ENCODE measurements at regions not wholly inside any gene's neighbourhood (a gene's known extent, or its start where the extent isn't known, plus 50 kb on each side); places are given as distances from the start of the nearest gene placed in this dataset.

GRCh38 chr4:138553001-138553845 is 311.1 kb upstream of the SLC7A11 start:
- DNase-seq (ENCODE audit: low read depth, low spot score): no peak

GRCh38 chr4:138542191-138542776 is 300.1 kb upstream of the SLC7A11 start:
- DNase-seq (ENCODE audit: low read depth, low spot score): peak; percentile 20
- no peak overlapping the region for H3K27ac ChIP-seq

More at GRCh38 chr4:138553001-138553845, 311.1 kb upstream of the SLC7A11 start:
- H3K27ac ChIP-seq: no peak overlapping the region

- peak overlapping the region; percentile 49 for H3K27ac ChIP-seq
- DNase-seq (ENCODE audit: low read depth, low spot score): peak; percentile 57
Observed at GRCh38 chr4:138540056-138540800, 298.1 kb upstream of the SLC7A11 start.

DNA sequence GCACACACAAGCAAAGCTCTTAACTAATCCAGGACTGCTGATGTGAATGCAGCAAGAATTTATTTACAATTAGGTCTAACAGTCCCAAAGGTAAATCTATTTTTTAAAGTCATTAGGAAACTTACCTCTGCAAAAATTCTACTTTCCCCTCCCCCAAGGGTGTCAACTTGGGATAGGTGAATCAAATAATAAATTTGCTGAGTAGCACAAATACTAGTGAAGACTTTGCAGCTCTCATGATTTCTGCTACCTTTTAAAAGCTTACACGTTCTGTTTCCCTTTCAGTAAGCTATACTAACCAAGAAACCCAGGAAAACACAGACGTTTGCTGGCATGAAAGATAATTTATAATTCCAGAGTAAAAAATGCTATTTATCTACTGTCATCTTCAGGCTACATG is 296.6 kb upstream of the SLC7A11 start:
- H3K27ac ChIP-seq: no peak overlapping the region
- no peak for DNase-seq (ENCODE audit: low read depth, low spot score)

GRCh38 chr4:138537731-138538490 is 295.8 kb upstream of the SLC7A11 start:
- H3K27ac ChIP-seq: no peak overlapping the region
- DNase-seq (ENCODE audit: low read depth, low spot score): no peak

DNA sequence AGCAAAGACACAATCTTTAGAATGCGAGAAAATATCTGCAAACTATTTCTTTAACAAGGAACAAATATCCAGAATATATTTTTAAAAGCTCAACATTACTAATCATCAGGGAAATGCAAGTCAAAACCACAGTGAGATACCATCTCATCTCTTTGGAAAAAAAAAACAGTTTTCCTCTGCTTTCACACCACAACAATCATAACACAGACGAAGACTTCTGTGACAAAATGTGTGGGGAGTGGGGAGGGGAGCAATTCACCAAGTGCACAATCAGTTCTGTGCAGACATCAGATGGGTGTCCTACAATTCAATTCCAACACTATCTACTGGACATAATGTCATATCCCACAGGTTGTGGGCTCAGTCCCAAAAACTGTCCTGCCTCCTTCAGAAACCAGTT is 293.2 kb upstream of the SLC7A11 start:
- no peak overlapping the region for H3K27ac ChIP-seq
- no peak for DNase-seq (ENCODE audit: low read depth, low spot score)

- DNase-seq (ENCODE audit: low read depth, low spot score): no peak
- no peak overlapping the region for H3K27ac ChIP-seq
Observed at GRCh38 chr4:138522366-138522765, 280.2 kb upstream of the SLC7A11 start.

DNA sequence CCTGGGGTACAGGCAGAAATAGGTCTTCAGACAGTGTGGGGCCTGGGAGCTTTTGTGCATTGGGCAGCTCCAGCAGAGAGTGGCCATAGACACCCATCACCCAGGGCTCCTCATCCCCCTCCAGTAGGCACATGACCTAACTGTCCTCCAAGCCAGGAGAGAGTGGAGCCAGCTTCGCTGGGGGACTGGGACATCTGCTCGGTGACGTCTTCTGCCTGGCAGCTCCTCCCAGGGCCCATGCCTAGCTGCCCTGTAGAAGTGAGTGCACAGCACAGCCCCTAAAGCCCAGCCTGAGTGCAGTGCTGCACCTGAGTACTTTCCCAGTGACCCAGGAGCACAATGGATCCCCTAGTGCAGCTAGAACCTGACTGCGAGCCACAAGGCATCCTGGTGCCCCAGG is 279.7 kb upstream of the SLC7A11 start:
- H3K27ac ChIP-seq: no peak overlapping the region
- DNase-seq (ENCODE audit: low read depth, low spot score): no peak

GRCh38 chr4:138519436-138519835 is 277.3 kb upstream of the SLC7A11 start:
- no peak overlapping the region for H3K27ac ChIP-seq
- no peak for DNase-seq (ENCODE audit: low read depth, low spot score)

DNA sequence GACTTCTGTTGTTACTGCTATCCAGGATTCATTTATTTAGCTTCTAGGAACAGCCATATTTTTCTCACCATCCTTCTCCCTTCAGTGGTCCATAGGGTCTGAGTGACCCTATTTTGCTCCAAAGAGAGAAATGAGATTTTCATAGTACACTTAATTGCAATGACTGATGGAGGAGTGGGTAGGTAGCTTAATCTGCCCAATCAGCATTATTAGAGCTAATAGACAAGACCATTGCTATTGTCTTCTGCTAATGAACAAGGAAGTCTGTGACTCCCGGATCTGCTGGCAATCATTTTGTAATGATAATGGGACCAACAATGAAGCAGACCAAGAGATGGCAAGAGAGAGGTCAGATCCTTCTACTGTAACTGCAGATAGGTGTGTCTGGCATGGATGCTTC is 271.4 kb upstream of the SLC7A11 start:
- no peak overlapping the region for H3K27ac ChIP-seq
- no peak for DNase-seq (ENCODE audit: low read depth, low spot score)

- H3K27ac ChIP-seq: no peak overlapping the region
- no peak for DNase-seq (ENCODE audit: low read depth, low spot score)
Observed at GRCh38 chr4:138512756-138513155, 270.6 kb upstream of the SLC7A11 start.

DNA sequence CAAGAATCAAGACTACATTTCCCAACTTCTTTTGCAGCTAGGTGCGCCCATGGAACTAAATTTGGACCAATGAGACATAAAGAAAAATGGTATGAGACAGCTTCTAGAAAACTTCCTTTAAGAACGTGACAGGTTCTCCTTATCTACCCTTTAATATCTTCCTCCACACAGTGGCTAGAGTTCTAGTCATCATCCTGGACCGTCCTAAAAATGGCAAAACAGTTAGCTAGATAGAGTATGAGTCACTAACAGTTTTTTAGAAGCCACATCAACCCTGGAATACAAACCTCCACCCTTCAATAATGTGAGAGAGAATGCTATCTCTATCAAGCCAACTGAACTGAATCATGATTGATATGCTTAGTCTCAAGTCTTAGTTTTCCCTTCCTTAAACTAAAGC is 267.9 kb upstream of the SLC7A11 start:
- no peak for DNase-seq (ENCODE audit: low read depth, low spot score)
- no peak overlapping the region for H3K27ac ChIP-seq

GRCh38 chr4:138509346-138509745 is 267.2 kb upstream of the SLC7A11 start:
- no peak overlapping the region for H3K27ac ChIP-seq
- DNase-seq (ENCODE audit: low read depth, low spot score): no peak

DNA sequence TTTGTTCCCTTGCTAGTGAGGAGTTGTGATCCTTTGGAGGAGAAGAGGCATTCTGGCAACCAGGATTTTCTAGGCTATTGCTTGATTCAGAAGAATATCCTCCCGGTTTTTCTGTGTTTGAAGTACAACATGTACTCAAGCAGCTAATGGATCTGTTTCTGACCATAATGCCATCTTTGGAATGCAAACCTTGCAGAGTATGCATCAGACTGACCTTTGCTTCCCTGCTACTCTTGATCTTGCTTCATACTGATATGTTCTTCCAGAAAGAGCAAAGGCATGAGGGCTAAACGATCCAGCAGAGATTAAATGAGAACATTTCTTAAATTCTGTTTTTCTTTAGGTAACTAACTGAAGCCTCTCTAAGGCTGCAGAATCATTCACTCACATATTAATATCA is 265.4 kb upstream of the SLC7A11 start:
- no peak for DNase-seq (ENCODE audit: low read depth, low spot score)
- H3K27ac ChIP-seq: no peak overlapping the region

DNA sequence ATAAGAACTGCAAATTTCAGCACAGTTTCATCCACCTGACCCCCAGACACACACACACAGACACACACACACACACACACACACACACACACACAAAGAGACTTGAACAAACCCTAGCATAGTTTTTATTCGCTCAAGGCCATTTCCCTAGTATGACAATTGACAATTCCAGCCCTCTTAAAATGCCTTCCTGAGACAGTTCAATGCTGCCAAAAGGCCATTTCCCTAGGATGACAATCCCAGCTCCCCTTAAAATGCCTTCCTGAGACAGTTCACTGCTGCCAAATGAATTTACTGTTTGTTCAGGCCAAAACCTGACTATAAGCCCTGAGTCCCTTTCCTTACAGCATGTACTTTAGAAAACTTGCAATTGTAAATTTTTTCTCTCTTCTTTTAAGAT is 259.5 kb upstream of the SLC7A11 start:
- DNase-seq (ENCODE audit: low read depth, low spot score): no peak
- no peak overlapping the region for H3K27ac ChIP-seq

DNA sequence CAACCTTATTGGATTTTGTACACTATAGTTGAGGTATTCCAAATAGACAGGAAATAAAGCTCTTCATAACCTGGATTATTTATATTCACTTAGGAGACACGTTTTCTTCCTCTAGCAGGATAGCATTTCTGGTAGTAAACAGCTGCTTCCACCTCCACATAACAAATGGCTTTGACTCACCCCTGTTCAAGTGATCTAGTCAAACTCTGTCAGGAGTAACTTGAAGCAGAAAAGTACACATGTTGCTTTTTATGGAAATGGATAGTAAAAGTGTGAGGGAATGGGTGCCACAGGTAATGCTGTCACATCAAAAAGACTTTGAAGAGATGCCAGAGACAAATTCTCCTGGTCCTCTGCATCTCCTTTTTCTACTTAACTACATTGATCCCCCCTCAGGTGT is 258.7 kb upstream of the SLC7A11 start:
- no peak for DNase-seq (ENCODE audit: low read depth, low spot score)
- no peak overlapping the region for H3K27ac ChIP-seq

DNA sequence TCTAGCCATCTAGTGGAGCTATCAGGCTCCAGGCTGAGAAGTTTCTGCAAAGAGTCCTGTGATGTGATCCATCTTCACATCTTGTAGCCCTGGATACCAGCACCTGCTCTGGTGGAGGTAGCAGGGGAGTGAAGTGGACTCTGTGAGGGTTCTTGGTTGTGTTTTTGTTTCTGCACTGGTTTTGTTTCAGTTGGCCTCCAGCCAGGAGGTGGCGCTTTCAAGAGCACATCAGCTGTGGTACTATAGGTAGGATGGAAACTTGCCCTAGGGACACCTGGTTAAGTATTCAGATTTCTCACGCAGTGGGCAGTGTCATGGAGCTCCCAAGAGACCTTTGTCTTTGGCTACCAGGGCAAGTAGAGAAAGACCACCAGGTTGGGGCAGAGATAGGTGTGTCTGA is 257.5 kb upstream of the SLC7A11 start:
- no peak for DNase-seq (ENCODE audit: low read depth, low spot score)
- no peak overlapping the region for H3K27ac ChIP-seq

DNA sequence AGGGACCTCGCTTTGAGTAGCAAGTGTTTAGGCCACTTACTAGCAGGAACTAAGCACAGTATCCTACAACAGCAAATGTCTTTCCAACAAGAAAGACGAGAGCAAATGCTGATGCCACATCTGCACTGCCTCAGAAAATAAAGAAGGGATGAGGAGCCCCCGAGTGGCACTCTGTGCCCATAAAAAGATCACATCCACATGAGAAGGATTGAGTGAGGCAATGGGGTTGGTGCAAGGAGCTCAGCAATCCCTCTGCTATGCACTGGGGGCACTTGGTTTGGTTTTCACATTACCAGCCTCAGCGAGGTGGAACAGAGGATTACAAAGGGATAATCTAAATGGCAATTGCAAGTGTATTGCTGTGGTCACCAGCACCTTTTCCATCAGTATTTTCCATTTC is 252.8 kb upstream of the SLC7A11 start:
- no peak overlapping the region for H3K27ac ChIP-seq
- no peak for DNase-seq (ENCODE audit: low read depth, low spot score)

DNA sequence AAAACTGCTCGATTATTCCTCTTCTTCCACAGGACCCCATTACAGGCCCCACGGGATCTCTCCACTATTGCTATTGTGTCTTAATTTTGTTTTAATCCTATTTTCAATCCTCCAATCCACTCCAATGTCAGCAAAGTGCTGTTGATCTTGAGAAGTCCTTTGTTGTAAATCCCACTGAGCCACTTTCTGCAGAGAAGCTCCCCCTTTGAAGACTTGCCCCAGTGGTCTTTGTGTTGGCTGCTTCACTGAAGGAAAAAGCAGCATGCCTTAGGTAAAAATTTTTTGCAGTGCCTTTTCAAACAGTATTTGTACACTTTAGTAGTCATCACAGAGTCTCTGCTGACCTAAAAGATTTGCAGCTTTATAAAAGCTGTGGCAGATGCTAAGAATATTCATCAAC is 252.0 kb upstream of the SLC7A11 start:
- no peak overlapping the region for H3K27ac ChIP-seq
- DNase-seq (ENCODE audit: low read depth, low spot score): no peak

DNA sequence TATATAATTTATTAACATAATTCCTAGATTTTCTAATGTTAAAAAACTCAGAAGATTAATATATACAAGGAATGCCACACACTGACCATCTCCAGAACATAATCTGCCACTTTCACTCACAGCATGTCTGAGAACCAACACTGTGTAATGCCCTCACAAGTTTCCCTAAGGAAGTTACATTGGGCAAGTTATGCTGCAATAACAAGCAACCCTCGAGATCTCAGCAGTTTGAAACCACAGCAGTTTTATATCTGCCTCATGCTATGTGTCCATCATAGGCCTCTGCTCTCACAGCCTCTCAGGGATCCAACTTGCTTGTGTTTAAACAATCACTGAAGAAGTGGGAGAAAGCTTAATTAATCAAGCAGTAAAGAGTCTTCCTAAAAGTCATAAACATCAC is 250.0 kb upstream of the SLC7A11 start:
- DNase-seq (ENCODE audit: low read depth, low spot score): no peak

DNA sequence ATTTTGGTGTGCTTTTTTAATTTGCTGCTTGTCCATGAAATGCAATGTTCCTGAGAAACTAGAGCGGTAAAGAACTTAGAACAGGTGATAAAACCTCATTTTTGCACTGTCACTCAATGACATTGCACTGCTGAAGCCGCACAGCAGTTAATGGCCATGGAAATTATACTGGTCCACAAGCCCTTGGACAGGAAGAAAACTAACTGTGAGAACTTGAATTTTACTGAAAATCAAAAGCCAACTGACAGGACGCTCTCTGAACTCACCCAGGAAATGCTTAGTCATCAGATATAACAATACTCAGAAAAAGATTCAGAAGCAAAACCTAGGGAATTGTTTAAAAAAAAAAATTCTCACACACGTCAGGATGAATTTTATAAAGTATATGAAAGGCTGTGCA is 246.4 kb upstream of the SLC7A11 start:
- no peak overlapping the region for H3K27ac ChIP-seq
- no peak for DNase-seq (ENCODE audit: low read depth, low spot score)

More for the DNA sequence above, 250.0 kb upstream of the SLC7A11 start:
- H3K27ac ChIP-seq: no peak overlapping the region
